GM23338 (cell line): ENCODE measurements at regions not wholly inside any gene's neighbourhood (a gene's known extent, or its start where the extent isn't known, plus 50 kb on each side); places are given as distances from the start of the nearest gene placed in this dataset.

Source experiments
- ATAC-seq: fragments of 200-7000 bp; cut with Tn5 transposase; 3 replicates; pipeline ENCODE4 v1.9.1; 2020
- DNase-seq: peaks from one replicate; pipeline ENCODE4 v3.0.0-alpha.2; 2015; ENCODE audit warnings: low spot score
- H2AFZ ChIP-seq: fragments of 200-600 bp; sonication (generic); 2 replicates; pipeline ENCODE4 v1.8.0; 2016; ENCODE audit warnings: antibody characterized with exemption, mild to moderate bottlenecking, moderate library complexity
- H3F3A ChIP-seq: fragments of 200-600 bp; sonication (generic); replicated peaks from 2 replicates; pipeline ENCODE4 v1.8.0; 2017; ENCODE audit warnings: antibody characterized with exemption, mixed run types, low read depth
- H3K27ac ChIP-seq: fragments of 200-600 bp; sonication (generic); 2 replicates; pipeline ENCODE4 v1.6.1; 2016; ENCODE audit warnings: low read depth
- H3K27me3 ChIP-seq: fragments of 200-600 bp; sonication (generic); 2 replicates; pipeline ENCODE4 v1.8.0; 2016; ENCODE audit warnings: mild to moderate bottlenecking, mixed run types, moderate library complexity; ENCODE audit not compliant: insufficient read depth
- H3K36me3 ChIP-seq: fragments of 200-600 bp; sonication (generic); 2 replicates; pipeline ENCODE4 v1.8.0; 2016; ENCODE audit warnings: mild to moderate bottlenecking; ENCODE audit not compliant: insufficient read depth
- H3K4me1 ChIP-seq: fragments of 200-600 bp; sonication (generic); 2 replicates; pipeline ENCODE4 v1.8.0; 2016; ENCODE audit warnings: mild to moderate bottlenecking, moderate library complexity; ENCODE audit not compliant: insufficient read depth
- H3K4me2 ChIP-seq: fragments of 200-600 bp; sonication (generic); 2 replicates; pipeline ENCODE4 v1.7.1; 2017; ENCODE audit warnings: mixed run types
- H3K4me3 ChIP-seq: fragments of 200-600 bp; sonication (generic); 2 replicates; pipeline ENCODE4 v1.6.1; 2016; ENCODE audit warnings: mixed run types
- H3K79me2 ChIP-seq: fragments of 200-600 bp; sonication (generic); replicated peaks from 2 replicates; pipeline ENCODE4 v1.8.0; 2017; ENCODE audit warnings: mild to moderate bottlenecking; ENCODE audit not compliant: insufficient read depth
- H3K9me2 ChIP-seq: fragments of 200-600 bp; sonication (generic); 2 replicates; pipeline ENCODE4 v1.8.0; 2017; ENCODE audit not compliant: insufficient read depth
- H4K20me1 ChIP-seq: fragments of 200-600 bp; sonication (generic); replicated peaks from 2 replicates; pipeline ENCODE4 v1.8.0; 2017; ENCODE audit warnings: mild to moderate bottlenecking; ENCODE audit not compliant: insufficient read depth
- H3K27ac Mint-ChIP-seq: 2 replicates; pipeline ENCODE4 v1.8.0; 2020; ENCODE audit warnings: inconsistent platforms, mild to moderate bottlenecking, moderate library complexity, mixed read lengths
- H3K27me3 Mint-ChIP-seq: 3 replicates; pipeline ENCODE4 v1.8.0; 2022; ENCODE audit warnings: low read depth, mild to moderate bottlenecking, moderate library complexity, mixed read lengths, inconsistent platforms; ENCODE audit not compliant: insufficient read depth, poor library complexity
- H3K36me3 Mint-ChIP-seq: 3 replicates; pipeline ENCODE4 v1.8.0; 2021; ENCODE audit warnings: low read depth, mild to moderate bottlenecking, inconsistent platforms, moderate library complexity, mixed read lengths
- H3K4me1 Mint-ChIP-seq: 3 replicates; pipeline ENCODE4 v1.8.0; 2020; ENCODE audit warnings: mild to moderate bottlenecking, inconsistent platforms, mixed read lengths
- H3K4me3 Mint-ChIP-seq: 3 replicates; pipeline ENCODE4 v1.8.0; 2021; ENCODE audit warnings: moderate library complexity, mild to moderate bottlenecking, inconsistent platforms, mixed read lengths
- H3K9me3 Mint-ChIP-seq: 3 replicates; pipeline ENCODE4 v1.8.0; 2020; ENCODE audit warnings: moderate library complexity, mild to moderate bottlenecking, inconsistent platforms, mixed read lengths
- CREB1 ChIP-seq: fragments of 250-450 bp; sonication (Bioruptor Pico); IDR thresholded peaks from 2 replicates; pipeline ENCODE4 v1.5.0; 2020; ENCODE audit warnings: low read depth, mild to moderate bottlenecking, moderate library complexity
- EZH2 ChIP-seq: fragments of 200-600 bp; sonication (generic); IDR thresholded peaks from one replicate; pipeline ENCODE4 v1.8.0; 2017; ENCODE audit warnings: antibody characterized with exemption, mild to moderate bottlenecking, low read depth; ENCODE audit not compliant: unreplicated experiment
- EZH2phosphoT487 ChIP-seq: fragments of 200-600 bp; sonication (generic); IDR thresholded peaks from one replicate; pipeline ENCODE4 v1.8.1; 2018; ENCODE audit warnings: antibody characterized with exemption; ENCODE audit not compliant: unreplicated experiment
- JUNB ChIP-seq: IDR thresholded peaks from one replicate; pipeline ENCODE4 v1.6.1; 2016; ENCODE audit warnings: antibody characterized with exemption; ENCODE audit not compliant: unreplicated experiment
- NANOG ChIP-seq: IDR thresholded peaks from 2 replicates; pipeline ENCODE4 v1.6.1; 2016; ENCODE audit warnings: antibody characterized with exemption, borderline replicate concordance
- POLR2AphosphoS5 ChIP-seq: IDR thresholded peaks from 2 replicates; pipeline ENCODE4 v1.6.1; 2016; ENCODE audit warnings: antibody characterized with exemption, low read depth
- STAT1 ChIP-seq: IDR thresholded peaks from one replicate; pipeline ENCODE4 v1.6.1; 2016; ENCODE audit warnings: antibody characterized with exemption; ENCODE audit not compliant: unreplicated experiment
- ZNF114 ChIP-seq: fragments of 250-450 bp; sonication (Bioruptor Pico); IDR thresholded peaks from 2 replicates; pipeline ENCODE4 v1.5.0; 2020; ENCODE audit warnings: mild to moderate bottlenecking, moderate library complexity
- ZNF331 ChIP-seq: fragments of 250-450 bp; sonication (Bioruptor Pico); IDR thresholded peaks from 2 replicates; pipeline ENCODE4 v1.5.0; 2020; ENCODE audit warnings: low read depth, mild to moderate bottlenecking, moderate library complexity
- TF ChIP-seq, protein P1 (sequence below), 2 experiments: fragments of 200-600 bp in 1 of 2; sonication (generic) in 1 of 2; conservative IDR thresholded peaks; 2 replicates each; pipeline versions ENCODE4 v1.5.1 to v1.6.1; 2016 to 2017; ENCODE audit warnings: antibody characterized with exemption in 2 of 2, low read depth in 2 of 2, mild to moderate bottlenecking in 2 of 2, moderate library complexity in 1 of 2
- TF ChIP-seq, protein P2 (sequence below): IDR thresholded peaks from 2 replicates; pipeline ENCODE4 v1.6.1; 2016; ENCODE audit warnings: antibody characterized with exemption
- TF ChIP-seq, protein P3 (sequence below): fragments of 250-450 bp; sonication (Bioruptor Pico); IDR thresholded peaks from 2 replicates; pipeline ENCODE4 v1.5.0; 2020; ENCODE audit warnings: mild to moderate bottlenecking, moderate library complexity
- TF ChIP-seq, protein P4 (sequence below): IDR thresholded peaks from one replicate; pipeline ENCODE4 v1.6.1; 2018; ENCODE audit warnings: antibody characterized with exemption; ENCODE audit not compliant: unreplicated experiment

DNA sequence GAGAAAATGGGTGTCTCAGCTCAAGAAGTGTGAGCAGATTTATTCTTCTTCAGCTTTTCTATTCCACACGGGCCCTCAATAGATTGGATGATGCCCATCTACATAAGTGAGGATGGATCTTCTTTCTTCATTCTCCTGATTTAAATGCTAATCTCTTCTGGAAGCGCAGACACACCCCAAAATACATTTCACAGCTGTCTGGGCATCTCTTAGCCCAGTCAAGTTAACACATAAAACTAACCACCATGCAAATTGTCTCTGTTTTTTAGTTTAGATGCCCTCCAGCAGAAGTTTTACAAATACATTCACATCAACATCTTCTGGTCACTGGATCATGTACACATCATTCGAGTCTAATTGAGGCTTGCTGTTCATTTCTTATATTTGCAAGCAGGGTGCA, 249.0 kb upstream of the VCX3A start:
- Mint-ChIP-seq H3K27ac (no peak overlapping the region), H3K4me3 (no peak overlapping the region), H3K36me3 (no peaks in the 10 kb centered on the region), H3K4me1 (peaks cover 7% of the 10 kb centered on the region; the same call in 2 of the 3 replicates), H3K27me3 (no peaks in the 10 kb centered on the region), H3K9me3 (no peaks in the 10 kb centered on the region)
- Histone ChIP-seq H3K36me3 (no peaks in the 10 kb centered on the region), H3K79me2 (no peaks in the 10 kb centered on the region), H3K9me2 (no peaks in the 10 kb centered on the region), H3K4me2 (no peak overlapping the region), H4K20me1 (no peaks in the 10 kb centered on the region), H3K4me1 (no peaks in the 10 kb centered on the region), H3K27me3 (no peaks in the 10 kb centered on the region), H2AFZ (no peak overlapping the region), H3K27ac (no peak overlapping the region), H3F3A (no peaks in the 10 kb centered on the region), H3K4me3 (no peak overlapping the region)
- ATAC-seq (no peak), DNase-seq (no peak)
- TF ChIP-seq POLR2AphosphoS5 (no peak), EZH2 (no peak), JUNB (no peak), STAT1 (no peak), ZNF114 (no peak), CREB1 (CRISPR knock-in tag) (no peak), EZH2phosphoT487 (no peak), NANOG (no peak), ZNF331 (CRISPR knock-in tag) (no peak)
- TF ChIP-seq, protein P1, sequence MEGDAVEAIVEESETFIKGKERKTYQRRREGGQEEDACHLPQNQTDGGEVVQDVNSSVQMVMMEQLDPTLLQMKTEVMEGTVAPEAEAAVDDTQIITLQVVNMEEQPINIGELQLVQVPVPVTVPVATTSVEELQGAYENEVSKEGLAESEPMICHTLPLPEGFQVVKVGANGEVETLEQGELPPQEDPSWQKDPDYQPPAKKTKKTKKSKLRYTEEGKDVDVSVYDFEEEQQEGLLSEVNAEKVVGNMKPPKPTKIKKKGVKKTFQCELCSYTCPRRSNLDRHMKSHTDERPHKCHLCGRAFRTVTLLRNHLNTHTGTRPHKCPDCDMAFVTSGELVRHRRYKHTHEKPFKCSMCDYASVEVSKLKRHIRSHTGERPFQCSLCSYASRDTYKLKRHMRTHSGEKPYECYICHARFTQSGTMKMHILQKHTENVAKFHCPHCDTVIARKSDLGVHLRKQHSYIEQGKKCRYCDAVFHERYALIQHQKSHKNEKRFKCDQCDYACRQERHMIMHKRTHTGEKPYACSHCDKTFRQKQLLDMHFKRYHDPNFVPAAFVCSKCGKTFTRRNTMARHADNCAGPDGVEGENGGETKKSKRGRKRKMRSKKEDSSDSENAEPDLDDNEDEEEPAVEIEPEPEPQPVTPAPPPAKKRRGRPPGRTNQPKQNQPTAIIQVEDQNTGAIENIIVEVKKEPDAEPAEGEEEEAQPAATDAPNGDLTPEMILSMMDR (conservative IDR thresholded peaks at IDR 0.05; ENCODE audit: low read depth in 2 of 2), result no peak
- TF ChIP-seq, protein P2, sequence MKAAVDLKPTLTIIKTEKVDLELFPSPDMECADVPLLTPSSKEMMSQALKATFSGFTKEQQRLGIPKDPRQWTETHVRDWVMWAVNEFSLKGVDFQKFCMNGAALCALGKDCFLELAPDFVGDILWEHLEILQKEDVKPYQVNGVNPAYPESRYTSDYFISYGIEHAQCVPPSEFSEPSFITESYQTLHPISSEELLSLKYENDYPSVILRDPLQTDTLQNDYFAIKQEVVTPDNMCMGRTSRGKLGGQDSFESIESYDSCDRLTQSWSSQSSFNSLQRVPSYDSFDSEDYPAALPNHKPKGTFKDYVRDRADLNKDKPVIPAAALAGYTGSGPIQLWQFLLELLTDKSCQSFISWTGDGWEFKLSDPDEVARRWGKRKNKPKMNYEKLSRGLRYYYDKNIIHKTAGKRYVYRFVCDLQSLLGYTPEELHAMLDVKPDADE, result no peak
- TF ChIP-seq, protein P3, sequence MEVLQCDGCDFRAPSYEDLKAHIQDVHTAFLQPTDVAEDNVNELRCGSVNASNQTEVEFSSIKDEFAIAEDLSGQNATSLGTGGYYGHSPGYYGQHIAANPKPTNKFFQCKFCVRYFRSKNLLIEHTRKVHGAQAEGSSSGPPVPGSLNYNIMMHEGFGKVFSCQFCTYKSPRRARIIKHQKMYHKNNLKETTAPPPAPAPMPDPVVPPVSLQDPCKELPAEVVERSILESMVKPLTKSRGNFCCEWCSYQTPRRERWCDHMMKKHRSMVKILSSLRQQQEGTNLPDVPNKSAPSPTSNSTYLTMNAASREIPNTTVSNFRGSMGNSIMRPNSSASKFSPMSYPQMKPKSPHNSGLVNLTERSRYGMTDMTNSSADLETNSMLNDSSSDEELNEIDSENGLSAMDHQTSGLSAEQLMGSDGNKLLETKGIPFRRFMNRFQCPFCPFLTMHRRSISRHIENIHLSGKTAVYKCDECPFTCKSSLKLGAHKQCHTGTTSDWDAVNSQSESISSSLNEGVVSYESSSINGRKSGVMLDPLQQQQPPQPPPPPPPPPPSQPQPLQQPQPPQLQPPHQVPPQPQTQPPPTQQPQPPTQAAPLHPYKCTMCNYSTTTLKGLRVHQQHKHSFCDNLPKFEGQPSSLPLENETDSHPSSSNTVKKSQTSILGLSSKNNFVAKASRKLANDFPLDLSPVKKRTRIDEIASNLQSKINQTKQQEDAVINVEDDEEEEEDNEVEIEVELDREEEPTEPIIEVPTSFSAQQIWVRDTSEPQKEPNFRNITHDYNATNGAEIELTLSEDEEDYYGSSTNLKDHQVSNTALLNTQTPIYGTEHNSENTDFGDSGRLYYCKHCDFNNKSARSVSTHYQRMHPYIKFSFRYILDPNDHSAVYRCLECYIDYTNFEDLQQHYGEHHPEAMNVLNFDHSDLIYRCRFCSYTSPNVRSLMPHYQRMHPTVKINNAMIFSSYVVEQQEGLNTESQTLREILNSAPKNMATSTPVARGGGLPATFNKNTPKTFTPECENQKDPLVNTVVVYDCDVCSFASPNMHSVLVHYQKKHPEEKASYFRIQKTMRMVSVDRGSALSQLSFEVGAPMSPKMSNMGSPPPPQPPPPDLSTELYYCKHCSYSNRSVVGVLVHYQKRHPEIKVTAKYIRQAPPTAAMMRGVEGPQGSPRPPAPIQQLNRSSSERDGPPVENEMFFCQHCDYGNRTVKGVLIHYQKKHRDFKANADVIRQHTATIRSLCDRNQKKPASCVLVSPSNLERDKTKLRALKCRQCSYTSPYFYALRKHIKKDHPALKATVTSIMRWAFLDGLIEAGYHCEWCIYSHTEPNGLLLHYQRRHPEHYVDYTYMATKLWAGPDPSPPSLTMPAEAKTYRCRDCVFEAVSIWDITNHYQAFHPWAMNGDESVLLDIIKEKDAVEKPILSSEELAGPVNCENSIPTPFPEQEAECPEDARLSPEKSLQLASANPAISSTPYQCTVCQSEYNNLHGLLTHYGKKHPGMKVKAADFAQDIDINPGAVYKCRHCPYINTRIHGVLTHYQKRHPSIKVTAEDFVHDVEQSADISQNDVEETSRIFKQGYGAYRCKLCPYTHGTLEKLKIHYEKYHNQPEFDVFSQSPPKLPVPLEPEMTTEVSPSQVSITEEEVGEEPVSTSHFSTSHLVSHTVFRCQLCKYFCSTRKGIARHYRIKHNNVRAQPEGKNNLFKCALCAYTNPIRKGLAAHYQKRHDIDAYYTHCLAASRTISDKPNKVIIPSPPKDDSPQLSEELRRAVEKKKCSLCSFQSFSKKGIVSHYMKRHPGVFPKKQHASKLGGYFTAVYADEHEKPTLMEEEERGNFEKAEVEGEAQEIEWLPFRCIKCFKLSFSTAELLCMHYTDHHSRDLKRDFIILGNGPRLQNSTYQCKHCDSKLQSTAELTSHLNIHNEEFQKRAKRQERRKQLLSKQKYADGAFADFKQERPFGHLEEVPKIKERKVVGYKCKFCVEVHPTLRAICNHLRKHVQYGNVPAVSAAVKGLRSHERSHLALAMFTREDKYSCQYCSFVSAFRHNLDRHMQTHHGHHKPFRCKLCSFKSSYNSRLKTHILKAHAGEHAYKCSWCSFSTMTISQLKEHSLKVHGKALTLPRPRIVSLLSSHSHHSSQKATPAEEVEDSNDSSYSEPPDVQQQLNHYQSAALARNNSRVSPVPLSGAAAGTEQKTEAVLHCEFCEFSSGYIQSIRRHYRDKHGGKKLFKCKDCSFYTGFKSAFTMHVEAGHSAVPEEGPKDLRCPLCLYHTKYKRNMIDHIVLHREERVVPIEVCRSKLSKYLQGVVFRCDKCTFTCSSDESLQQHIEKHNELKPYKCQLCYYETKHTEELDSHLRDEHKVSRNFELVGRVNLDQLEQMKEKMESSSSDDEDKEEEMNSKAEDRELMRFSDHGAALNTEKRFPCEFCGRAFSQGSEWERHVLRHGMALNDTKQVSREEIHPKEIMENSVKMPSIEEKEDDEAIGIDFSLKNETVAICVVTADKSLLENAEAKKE (CRISPR knock-in tag), result no peak
- TF ChIP-seq, protein P4, sequence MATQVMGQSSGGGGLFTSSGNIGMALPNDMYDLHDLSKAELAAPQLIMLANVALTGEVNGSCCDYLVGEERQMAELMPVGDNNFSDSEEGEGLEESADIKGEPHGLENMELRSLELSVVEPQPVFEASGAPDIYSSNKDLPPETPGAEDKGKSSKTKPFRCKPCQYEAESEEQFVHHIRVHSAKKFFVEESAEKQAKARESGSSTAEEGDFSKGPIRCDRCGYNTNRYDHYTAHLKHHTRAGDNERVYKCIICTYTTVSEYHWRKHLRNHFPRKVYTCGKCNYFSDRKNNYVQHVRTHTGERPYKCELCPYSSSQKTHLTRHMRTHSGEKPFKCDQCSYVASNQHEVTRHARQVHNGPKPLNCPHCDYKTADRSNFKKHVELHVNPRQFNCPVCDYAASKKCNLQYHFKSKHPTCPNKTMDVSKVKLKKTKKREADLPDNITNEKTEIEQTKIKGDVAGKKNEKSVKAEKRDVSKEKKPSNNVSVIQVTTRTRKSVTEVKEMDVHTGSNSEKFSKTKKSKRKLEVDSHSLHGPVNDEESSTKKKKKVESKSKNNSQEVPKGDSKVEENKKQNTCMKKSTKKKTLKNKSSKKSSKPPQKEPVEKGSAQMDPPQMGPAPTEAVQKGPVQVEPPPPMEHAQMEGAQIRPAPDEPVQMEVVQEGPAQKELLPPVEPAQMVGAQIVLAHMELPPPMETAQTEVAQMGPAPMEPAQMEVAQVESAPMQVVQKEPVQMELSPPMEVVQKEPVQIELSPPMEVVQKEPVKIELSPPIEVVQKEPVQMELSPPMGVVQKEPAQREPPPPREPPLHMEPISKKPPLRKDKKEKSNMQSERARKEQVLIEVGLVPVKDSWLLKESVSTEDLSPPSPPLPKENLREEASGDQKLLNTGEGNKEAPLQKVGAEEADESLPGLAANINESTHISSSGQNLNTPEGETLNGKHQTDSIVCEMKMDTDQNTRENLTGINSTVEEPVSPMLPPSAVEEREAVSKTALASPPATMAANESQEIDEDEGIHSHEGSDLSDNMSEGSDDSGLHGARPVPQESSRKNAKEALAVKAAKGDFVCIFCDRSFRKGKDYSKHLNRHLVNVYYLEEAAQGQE, result no peak
